ENCODE measurements at regions not wholly inside any gene's neighbourhood (a gene's known extent, or its start where the extent isn't known, plus 50 kb on each side); places are given as distances from the start of the nearest gene placed in this dataset.

DNA sequence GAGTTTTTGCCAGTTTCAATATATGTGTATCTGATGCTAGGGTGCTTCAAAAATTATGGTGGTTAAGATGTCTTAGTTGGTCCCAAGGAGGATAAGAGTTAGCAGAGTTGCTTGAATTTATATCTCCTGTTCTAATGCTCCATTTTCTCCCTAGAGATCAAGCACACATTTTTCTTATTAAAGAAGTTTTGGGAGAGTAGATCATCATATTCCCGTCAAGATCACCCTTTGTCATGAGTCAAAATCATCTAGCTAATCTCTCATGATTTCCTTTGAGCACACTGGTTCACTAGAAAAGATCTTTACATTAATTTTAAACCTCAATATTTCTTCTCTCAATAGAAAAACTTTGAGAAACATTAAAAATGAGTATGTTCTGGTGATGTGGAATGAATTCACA is 429.9 kb upstream of the SEMA3A start:
- DNase-seq (ENCODE audit: low spot score), result no peak

DNA sequence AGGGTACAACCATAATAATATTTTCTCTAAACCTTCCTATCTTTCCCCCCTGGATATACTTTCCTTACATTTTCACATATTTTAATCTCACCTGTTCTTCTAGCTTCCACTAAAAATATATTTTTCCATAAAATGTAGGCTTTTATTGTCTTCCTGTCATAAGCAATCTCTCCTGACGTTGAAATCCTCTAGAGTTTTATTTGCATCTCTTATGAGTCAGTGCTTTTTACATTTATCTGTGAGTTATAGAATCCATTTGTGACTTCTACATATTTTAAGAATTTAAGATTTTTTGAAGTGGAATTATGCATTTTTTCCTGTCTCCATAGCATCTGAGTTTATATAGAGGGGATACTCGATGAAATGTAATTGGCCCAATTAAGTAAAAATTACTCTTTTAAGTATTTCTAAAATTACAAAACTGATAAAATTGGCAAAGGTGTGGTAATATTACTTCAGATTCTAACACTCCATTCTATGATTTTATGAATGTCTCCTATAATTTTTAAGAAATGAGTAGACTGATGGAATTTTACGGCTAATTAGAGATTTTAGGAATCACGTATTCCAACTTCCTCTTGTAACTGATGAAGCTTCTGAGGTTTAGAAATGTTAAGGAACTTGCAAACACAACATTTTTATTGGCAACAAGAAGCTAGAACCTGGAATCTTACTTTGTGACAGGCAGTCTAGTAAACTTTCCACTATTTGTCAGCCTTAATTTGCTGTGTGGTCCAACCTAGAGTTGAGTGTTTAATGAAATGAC is 422.9 kb upstream of the SEMA3A start:
- no peak for DNase-seq (ENCODE audit: low spot score)

DNA sequence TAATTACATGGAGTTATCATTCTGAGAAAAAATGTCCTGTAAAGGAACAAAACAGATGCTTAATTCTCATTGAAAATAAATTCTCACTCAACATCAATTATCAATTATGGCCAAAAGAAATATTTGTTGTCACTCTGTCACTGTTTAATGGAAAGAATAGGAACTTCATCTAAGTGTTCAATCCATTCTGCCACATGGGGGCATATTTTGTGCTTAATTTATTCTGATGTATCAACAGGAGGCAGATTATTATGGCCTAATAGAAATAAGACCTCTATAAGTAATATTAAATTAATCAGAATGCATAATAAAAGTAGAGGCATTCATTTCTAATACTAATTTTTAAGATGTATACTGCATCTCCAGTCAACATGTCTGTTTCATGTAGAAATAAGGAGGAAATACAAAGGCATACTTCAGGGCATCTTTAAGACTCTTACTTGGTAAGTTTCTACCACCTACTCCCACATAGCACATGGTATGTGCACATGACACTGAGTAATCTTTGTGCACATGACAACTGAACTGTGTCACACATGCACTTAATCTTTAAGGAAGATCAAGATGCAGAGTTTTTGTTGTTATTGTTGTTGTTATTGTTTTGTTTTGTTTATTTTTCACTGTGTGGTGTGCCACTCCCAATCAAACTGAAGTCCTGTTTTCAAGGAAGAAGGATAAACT is 420.4 kb upstream of the SEMA3A start:
- DNase-seq (ENCODE audit: low spot score), result no peak

DNA sequence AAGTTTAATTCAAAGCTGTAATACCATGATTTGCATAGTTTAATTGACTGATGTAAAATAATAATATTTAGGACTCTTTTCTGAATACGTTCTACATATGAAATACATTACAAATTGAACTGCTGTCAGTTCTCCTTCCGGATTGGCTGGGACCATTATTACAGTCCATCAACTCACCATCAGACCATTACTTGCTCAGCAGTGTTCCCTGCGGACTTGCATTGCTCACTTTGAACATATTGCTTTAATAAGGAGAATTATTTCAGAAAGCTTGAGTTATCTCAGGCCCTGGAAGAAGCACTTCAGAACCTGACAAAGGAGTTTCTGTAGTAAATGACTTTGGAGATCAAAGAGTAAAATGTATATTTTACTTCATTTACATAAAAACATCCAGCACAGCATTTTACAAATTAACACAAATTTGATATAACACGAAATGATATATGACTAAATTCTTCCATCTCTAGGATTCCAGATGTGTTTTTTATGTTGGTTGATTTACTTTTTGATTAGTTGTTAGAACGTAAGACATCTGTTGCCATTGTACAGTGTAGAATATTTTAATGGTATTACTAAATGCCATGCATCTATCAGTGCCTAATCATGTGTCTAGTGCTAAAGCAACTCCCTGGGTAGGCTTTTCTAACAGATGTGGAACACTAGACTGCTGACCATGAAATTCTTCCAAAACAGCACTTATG is 418.5 kb upstream of the SEMA3A start:
- no peak for DNase-seq (ENCODE audit: low spot score)

DNA sequence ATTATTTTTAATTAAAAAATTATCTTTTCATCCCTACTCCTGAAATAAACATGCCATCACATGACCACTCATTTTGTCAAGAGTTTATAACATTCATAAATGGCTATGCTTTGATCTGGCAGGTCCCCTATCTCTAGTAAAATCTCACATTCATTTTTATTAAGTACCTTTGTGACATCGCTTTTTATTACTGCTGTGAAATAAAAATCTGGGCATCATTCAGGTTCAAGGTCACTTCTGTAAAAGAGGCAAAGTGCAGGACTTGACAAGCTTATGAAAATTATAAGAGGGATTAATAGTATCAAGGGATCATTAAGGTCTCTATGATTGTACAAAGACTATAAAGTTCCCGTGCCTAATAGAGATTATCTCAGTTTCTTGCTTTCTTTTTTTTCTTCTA is 416.8 kb upstream of the SEMA3A start:
- DNase-seq (ENCODE audit: low spot score), result no peak

DNA sequence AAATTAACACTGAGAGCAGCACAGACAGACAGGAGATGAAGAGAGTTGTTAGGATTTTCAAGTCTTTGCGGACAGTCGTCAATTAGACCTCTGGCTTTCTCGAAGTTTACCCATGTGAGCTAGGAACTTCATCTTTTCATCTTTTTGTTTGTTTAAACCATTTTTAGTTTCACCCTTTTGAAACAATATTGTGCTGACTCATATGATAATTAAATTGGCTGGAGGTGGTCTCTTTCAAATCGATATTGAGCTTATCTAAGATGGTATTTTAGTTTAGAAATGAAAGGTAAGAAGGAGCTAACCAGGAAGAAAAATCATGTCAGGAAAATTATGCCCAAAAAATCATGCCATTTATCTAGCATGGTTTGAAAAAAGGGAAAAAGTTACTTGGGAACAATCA is 415.8 kb upstream of the SEMA3A start:
- DNase-seq (ENCODE audit: low spot score), result no peak

DNA sequence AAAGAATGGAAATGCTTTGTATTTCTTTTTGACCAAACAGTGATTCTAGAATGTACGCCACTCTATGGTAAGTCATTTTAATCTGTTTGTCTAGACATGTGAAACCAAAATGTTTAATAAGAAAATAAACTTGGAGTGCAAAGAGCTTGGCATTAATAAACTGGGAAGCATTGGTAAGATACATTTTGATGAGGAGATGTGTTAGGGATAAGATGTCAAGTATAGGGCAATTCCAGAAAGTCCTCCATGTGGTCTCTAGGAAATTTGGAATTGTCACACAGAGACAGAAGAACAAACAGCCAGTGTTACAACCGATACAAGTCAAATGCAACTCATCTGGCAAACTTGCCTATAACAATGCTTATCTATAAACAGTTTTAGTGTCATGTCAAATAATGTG is 410.7 kb upstream of the SEMA3A start:
- DNase-seq (ENCODE audit: low spot score), result no peak

DNA sequence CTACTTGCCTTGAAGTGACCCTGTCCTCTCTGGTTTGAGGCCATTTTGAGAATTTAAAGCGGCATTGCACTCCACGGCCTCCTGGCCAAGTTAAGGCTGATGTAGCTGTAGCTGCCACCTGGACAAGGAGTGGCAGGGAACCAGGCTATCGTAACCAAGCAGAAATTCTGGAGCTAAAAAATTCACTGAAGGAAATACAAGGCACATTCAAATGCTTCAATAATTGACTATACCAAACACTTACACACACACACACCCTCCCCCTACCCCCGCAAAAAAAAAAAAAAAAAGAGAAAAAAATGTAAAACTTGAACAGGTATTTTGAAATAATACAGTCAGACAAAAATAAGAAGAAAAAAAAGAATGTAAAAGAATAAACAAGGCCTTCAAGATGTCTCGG is 409.0 kb upstream of the SEMA3A start:
- no peak for DNase-seq (ENCODE audit: low spot score)

DNA sequence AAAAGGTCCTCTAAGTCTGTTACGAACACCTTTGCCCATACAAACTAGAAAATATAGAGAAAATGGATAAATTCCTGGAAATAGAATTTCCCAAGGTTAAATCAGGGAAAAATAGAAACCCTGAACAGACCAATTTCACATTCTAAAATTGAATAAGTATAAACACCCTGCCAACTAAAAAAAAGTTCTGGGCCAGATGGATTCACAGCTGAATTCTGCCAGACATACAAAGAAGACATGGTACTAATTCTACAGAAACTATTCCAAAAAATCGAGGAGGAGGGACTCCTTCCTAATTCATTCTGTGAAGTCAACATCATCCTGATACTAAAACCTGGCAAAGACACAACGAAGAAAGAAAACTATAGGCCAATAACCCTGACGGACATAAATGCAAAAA is 400.4 kb upstream of the SEMA3A start:
- DNase-seq (ENCODE audit: low spot score), result no peak

DNA sequence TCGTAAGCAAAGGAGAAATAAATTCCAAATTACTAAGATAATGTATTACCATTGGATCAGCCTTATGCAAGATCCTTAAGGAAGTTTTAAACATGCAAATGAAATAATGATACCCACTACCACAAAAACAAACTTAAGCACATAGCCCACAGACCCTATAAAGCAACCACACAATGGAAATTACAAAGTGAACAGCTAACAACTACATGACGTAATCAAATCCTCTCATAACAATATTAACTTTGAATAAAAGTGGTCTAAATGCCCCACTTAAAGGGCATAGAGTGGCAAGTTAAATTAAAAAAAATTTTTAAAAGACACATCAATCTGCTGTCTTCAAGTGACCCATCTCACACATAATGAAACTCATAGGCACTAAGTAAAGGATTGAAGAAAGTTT is 397.3 kb upstream of the SEMA3A start:
- DNase-seq (ENCODE audit: low spot score), result no peak

DNA sequence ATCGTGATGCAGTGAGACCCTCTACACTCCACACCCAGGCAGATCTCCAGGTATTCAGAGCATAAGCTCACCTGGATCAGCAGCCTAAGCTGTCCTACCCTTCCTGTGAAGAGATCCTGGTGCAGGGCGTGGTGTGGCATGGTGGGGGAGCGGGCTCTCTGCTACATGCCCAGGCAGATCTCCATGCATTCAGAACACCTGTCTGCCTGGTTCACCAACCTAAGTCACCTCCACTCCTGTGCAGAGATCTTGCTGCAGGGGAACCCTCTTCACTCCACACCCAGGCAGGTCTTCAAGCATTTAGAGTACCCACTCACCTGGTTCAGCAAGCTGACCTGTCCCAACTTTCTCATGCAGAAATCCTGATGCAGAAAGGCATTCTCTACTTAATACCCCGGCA is 394.4 kb upstream of the SEMA3A start:
- DNase-seq (ENCODE audit: low spot score), result no peak

DNA sequence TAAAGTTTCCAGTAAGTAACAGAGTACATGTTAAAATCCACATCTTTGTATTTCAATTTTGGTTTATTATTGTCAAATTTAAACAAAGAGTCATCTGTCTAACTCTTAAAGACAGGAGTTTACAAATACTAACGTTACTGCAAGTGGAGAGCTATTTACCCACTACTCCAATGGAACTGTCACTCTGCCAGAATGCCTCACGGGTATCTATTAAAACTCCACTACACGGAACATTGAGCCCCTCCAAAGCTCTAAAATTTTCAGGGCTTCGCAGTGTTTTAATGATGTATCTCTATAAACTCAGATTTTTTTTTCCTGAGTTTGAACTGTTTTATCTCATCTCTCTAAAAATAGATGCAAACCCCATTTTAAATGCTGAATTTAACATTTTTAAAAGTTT is 388.7 kb upstream of the SEMA3A start:
- no peak for DNase-seq (ENCODE audit: low spot score)

DNA sequence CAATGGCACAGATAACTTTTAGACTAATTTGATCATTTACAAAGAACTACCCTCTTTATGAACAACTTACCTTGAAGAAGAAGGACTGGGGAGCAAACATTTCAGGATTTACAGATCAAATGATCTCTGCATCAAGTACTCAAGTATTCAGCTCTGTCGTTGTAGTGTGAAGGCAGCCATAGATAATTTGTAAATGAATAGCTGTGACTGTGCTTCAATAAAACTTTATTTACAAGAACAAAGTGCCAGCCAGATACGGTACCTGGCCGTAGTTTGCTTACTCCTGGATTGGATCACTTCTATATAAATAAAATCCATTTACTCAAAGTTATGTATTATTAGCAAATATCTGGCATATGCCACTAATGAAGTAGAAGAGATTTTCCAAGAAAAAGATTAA is 388.2 kb upstream of the SEMA3A start:
- no peak for DNase-seq (ENCODE audit: low spot score)

DNA sequence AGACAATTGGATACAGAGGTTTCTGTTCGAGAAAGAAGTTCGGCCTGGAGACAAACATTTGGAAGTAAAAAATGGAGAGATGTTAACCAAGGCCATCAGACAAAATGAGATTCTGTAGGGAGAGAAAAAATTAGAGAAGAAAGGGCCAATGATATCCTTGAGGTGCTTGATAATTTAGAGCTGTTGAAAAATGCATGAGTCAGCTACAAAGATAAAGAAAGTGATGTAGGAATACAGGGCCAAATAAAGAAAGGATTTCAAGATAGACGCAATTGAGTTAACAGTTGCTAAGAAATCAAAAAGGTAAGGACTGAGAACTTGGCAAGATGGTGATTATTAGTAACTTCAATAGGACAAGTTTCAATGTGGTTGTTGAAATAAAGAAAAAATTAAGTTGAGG is 384.2 kb upstream of the SEMA3A start:
- no peak for DNase-seq (ENCODE audit: low spot score)

DNA sequence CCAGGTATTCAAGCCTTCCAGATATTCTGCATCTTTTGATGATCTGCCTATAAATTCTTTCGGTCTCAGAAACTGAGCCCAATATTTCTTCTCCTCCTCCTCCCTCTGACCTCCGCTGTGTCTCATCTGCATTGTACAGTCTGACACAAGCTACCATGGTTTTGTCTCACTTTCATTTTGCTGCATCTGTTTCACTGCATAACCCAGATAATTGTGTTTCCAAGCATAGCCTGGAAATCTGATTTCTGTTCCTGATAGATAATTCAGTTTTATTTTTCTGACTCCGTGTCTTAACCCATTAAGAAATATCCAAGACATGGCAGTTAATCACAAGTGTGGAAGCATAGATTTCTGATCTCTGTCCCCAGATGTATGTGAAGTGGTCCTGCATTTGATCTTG is 374.2 kb upstream of the SEMA3A start:
- DNase-seq (ENCODE audit: low spot score), result no peak

DNA sequence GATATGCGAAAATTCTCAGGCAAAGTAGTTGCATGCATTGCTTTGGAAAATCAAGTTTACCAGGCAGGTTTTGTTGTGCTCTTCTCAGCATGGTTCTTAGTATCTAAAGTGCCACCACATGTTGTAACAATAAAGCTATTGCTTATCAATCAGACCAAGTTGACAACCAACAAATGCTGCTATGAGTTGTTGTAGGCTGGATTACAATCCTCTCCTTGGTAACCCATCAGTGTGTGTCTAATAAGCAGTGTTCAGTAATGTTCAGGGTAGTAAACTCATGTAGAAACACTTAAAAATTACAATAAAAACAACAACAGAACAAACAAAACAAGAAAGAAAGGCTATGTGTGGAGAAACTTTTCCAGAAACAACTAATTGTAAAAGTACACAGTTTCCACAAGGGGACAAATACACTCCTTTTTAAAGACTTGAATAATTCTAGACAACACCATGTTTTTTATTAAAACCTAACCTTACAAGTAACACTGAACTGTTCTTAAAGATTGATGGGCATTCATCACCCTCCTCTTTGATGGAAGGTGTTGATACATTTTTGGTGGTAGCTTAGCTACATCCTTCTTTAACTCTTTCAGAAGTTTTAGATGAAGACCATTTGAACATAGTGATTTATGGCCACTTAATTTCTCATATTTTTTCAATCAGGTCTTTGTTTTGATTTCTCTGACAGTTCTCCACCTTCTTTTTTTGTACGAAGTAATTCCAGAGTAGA is 370.9 kb upstream of the SEMA3A start:
- DNase-seq (ENCODE audit: low spot score), result no peak

DNA sequence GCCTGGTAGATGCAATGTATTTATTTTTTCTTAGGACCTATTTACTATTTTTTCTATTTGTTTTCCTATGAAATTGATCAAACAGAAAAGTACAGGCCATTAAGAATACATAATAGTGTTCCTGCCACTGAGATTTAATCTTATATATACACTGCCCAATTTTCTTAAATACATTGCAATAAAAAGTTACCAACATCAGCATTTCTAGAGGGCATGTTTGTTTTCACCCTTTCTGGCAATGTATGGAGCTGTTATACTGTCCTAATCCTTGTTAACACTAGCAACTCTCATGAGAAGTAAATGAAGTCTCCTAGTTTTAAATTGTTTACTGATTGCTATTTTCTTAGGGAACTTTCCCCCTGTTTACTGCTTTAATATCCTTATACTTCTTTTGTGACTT is 359.1 kb upstream of the SEMA3A start:
- DNase-seq (ENCODE audit: low spot score), result no peak

DNA sequence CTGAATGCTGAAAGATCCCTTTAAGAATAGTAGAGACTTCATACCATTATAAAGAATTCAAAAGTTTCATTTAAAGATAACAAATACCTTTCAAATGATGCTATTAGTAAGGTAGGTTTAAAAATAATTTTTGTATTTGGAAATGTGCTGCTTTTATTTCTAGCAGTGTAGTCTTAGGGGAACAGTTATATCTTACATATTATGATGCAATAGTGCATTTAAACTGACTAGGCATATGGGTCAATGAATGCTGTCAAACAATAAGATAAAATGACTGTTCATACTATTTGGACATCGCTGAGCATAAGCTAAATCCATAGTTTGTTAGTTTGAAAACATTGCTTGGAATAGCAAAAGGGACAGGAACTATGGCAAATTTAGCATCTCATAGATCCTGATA is 354.8 kb upstream of the SEMA3A start:
- DNase-seq (ENCODE audit: low spot score), result no peak

DNA sequence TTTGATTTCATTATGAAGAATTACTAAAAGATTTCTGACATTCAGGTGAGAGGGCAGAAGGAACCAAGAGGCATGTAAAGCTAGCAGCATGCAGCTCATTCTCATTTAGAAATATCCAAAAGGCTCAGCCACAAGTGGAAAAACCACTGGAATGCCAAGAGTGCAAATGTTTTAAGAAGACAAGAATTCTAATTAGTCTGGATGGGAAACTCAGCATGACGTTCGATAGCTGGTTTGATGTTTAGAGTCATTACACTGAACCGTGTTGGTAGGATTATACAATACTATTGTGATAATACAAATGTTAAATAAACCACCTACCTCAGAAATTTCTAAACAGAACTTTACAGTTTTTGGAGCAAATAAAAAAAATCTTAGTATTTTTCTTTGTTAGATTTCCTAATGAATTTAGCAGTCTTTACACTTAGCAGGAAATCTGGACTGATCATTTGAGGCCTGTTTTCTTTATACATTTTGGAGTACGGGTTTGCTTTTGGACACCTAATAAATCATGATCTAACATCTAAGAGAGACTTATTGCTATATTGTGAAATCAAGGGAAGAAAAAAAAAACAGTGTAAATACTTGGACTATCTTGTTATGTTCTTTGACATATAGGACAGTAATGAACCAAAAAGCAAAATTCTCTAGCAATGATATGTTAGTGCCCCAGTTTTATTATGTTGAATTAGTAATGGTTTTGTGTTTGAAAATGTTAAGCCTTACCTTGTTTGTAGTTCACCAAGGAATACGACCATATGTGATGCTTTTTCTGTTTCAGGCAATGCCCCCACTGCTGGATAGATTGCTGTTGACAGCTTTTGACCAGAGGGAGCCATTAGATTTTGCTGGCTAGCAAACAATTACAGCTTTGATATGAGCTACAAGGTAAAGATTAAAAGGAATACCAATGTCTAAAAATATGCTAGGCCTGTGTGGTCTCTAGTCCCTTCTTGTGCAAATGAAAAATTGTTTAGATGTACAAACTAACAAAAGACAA is 354.1 kb upstream of the SEMA3A start:
- DNase-seq (ENCODE audit: low spot score), result no peak

DNA sequence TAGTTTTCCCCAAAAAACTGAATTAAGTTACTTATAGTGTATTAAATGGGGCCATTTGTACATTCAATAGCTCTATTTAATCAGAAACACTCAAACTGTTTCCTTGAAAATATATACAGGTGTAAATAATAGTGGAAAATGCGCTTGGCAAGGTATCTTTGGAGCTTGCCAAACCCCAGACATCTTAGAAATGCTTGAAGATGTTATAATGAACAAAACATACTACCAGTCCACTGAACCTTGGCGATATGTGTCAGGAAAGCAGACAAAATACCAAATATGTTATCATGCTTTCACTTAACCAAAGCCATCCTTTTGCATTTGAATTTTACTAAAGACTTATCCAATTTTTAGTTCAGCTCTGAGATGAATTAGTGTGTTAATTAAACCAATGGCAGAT is 352.7 kb upstream of the SEMA3A start:
- DNase-seq (ENCODE audit: low spot score), result no peak

DNA sequence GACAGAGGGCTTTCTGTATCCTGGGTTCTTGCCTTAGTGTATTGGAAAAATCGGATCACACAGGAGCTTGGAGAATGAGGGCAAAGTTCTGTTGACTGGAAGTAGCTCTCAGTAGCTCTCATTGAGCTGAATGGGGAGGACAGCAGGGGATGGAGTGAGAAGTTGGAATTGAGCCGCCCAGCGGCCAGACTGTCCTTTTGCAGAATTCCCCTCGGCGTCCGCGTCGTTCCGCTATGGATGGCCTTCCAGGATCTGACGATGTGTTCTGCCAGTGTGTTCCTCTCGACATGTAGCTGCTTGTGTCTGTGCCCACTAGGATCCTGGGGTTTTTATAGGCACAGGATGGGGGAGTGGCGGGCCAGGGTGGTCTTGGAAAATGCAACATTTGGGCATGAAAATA is 351.8 kb upstream of the SEMA3A start:
- no peak for DNase-seq (ENCODE audit: low spot score)
